ENCODE measurements at regions not wholly inside any gene's neighbourhood (a gene's known extent, or its start where the extent isn't known, plus 50 kb on each side); places are given as distances from the start of the nearest gene placed in this dataset.

DNA sequence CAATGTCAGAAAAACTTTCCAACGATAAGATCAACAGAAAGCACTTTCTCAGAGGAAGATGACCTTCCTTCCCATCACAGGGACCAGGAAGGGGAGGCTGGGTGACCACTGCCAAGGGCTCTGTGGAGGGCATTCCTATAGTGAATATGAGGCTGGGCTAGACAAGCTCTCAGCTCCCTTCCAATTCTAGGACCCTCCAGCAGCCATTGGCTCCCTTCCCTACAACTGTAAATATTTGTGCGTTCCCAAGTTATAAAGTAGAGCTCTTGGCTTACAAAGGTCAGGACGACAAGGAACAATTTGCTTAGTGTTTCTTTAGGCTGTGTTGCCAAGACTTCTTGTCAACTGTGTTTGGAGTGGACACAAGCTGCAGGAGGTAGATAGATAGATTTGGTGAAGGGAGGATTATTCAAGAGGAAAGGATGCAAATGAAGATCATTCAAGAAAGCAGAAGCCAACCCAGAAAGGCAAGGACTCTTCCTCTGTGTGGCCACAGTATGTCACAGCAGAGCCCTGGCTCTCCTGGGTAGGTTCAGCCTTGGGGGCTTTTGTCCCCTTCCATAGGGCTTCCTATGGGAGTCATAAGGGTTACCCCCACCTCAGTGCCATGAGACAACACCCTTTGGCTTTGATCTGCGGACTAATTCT, 223.6 kb upstream of the TLE3 start:
- H2BK15ac ChIP-seq (ENCODE audit: low read depth, low read length) = no peak overlapping the region
- no peak overlapping the region for H2BK5ac ChIP-seq (ENCODE audit: low read depth, low read length, poor library complexity, severe bottlenecking)
- dilution Hi-C loops (cut with HindIII; ENCODE audit: low sequenced_read_pairs, unreplicated experiment) = no loop called here
- H4K5ac ChIP-seq (ENCODE audit: low read depth, low read length) = no peak overlapping the region; the same call in 1 of the 2 replicates
- no TSS peak for BruUV-seq (replicated peaks)
- DNase-seq (no peak), ATAC-seq (ENCODE audit: low read depth) (no peak)
- no peak overlapping the region for H2AK9ac ChIP-seq (replicated peaks; ENCODE audit: low read depth, low read length, poor library complexity)
- H3K36me3 ChIP-seq (ENCODE audit: control insufficient read depth, insufficient read depth, low read length) = no peaks in the 10 kb centered on the region
- CTCF ChIA-PET = no interaction called here
- H3K18ac ChIP-seq (ENCODE audit: low read depth, low read length) = no peak overlapping the region; the same call in 1 of the 2 replicates
- TF ChIP-seq RAD21 (IDR thresholded peaks at IDR 0.05; ENCODE audit: low read length) (no peak), POLR2A (IDR thresholded peaks at IDR 0.05; ENCODE audit: low read depth, low read length) (no peak), MAFK (IDR thresholded peaks at IDR 0.05; ENCODE audit: low read depth, low read length) (no peak), BHLHE40 (IDR thresholded peaks at IDR 0.05; ENCODE audit: low read depth, low read length) (no peak), RCOR1 (IDR thresholded peaks at IDR 0.05; ENCODE audit: insufficient replicate concordance, low read length) (no peak), CHD1 (IDR thresholded peaks at IDR 0.05; ENCODE audit: low read depth, low read length) (no peak)
- TF ChIP-seq, protein P1, sequence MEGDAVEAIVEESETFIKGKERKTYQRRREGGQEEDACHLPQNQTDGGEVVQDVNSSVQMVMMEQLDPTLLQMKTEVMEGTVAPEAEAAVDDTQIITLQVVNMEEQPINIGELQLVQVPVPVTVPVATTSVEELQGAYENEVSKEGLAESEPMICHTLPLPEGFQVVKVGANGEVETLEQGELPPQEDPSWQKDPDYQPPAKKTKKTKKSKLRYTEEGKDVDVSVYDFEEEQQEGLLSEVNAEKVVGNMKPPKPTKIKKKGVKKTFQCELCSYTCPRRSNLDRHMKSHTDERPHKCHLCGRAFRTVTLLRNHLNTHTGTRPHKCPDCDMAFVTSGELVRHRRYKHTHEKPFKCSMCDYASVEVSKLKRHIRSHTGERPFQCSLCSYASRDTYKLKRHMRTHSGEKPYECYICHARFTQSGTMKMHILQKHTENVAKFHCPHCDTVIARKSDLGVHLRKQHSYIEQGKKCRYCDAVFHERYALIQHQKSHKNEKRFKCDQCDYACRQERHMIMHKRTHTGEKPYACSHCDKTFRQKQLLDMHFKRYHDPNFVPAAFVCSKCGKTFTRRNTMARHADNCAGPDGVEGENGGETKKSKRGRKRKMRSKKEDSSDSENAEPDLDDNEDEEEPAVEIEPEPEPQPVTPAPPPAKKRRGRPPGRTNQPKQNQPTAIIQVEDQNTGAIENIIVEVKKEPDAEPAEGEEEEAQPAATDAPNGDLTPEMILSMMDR (conservative IDR thresholded peaks at IDR 0.05; ENCODE audit: low read depth, low read length) = no peak
- no peak overlapping the region for H3K9ac ChIP-seq (ENCODE audit: low read depth, low read length)
- H3K27ac ChIP-seq (ENCODE audit: insufficient read depth, low read length) = no peak overlapping the region
- H3K4ac ChIP-seq (ENCODE audit: low read depth, low read length) = no peak overlapping the region
- no peaks in the 10 kb centered on the region for H3K9me1 ChIP-seq (ENCODE audit: insufficient read depth, low read length)
- no peaks in the 10 kb centered on the region for H3K79me1 ChIP-seq (ENCODE audit: low read depth in 1 of 2, low read length in 2 of 2)
- H3K23ac ChIP-seq (ENCODE audit: low read depth, low read length) = no peak overlapping the region
- no peak overlapping the region for H3K56ac ChIP-seq (ENCODE audit: extremely low read depth, insufficient read depth, low read length)
- H3K4me1 ChIP-seq (ENCODE audit: control insufficient read depth, insufficient read depth, low read length) = peaks cover 23% of the 10 kb centered on the region; the same call in 1 of the 2 replicates
- H4K91ac ChIP-seq (ENCODE audit: insufficient read depth, low read depth, low read length) = no peak overlapping the region
- POLR2A ChIA-PET (ENCODE audit: unreplicated experiment) = no interaction called here
- H3K4me3 ChIP-seq (ENCODE audit: insufficient read depth, low read depth, low read length) = no peak overlapping the region
- no peak overlapping the region for H4K8ac ChIP-seq (ENCODE audit: low read depth in 2 of 2, low read length in 2 of 2)
- in situ Hi-C loops (cut with MboI; ENCODE audit: low sequenced_read_pairs) = no loop called here
- intact Hi-C loops (cut with micrococcal nuclease) = no loop called here
- no peak overlapping the region for H2AK5ac ChIP-seq (ENCODE audit: low read depth, low read length)
- H2AFZ ChIP-seq (replicated peaks; ENCODE audit: low read length, poor library complexity) = no peak overlapping the region
- H3K27me3 ChIP-seq (ENCODE audit: control insufficient read depth, insufficient read depth, low read length) = peaks cover 36% of the 10 kb centered on the region
- H2BK20ac ChIP-seq (ENCODE audit: low read depth, low read length) = no peak overlapping the region
- no peaks in the 10 kb centered on the region for H4K20me1 ChIP-seq (ENCODE audit: insufficient read depth, low read length)
- no peaks in the 10 kb centered on the region; the same call in 1 of the 2 replicates for H3K9me3 ChIP-seq (ENCODE audit: control insufficient read depth, insufficient read depth, low read length)
- no peak overlapping the region for H3K14ac ChIP-seq (replicated peaks; ENCODE audit: low read depth, low read length)
- no peak overlapping the region for H3K4me2 ChIP-seq (ENCODE audit: low read depth, low read length)
- H2BK120ac ChIP-seq (ENCODE audit: low read depth, low read length) = no peak overlapping the region
- no CpG with 5 or more reads among the region's 4 CpGs for WGBS, 2 experiments (ENCODE audit: extremely low coverage in 2 of 2, insufficient read length in 1 of 2)
